Natural killer cell (primary cell): ENCODE measurements at regions not wholly inside any gene's neighbourhood (a gene's known extent, or its start where the extent isn't known, plus 50 kb on each side); places are given as distances from the start of the nearest gene placed in this dataset.

Experiments used
- ATAC-seq, 3 donors: fragments of 150-1000 bp in 2 of 3; fragments of 200-7000 bp in 1 of 3; cut with Tn5 transposase; 1 replicate in 1 of 3; 2 replicates in 2 of 3; pipeline ENCODE4 v1.10.0; 2021; ENCODE audit warnings: mild to moderate bottlenecking in 2 of 3, moderate library complexity in 2 of 3
- DNase-seq, 2 donors: peaks; one replicate each; pipeline versions ENCODE4 v3.0.0 to v3.0.0-alpha.2; 2013 to 2021; ENCODE audit warnings: mixed read lengths in 1 of 2
- H3K27ac ChIP-seq: one replicate; pipeline ENCODE4 v1.5.1; 2013; ENCODE audit warnings: mild to moderate bottlenecking, low read length
- H3K27me3 ChIP-seq: one replicate; pipeline ENCODE4 v1.6.1; 2013; ENCODE audit warnings: low read length; ENCODE audit not compliant: control insufficient read depth, insufficient read depth
- H3K36me3 ChIP-seq: one replicate; pipeline ENCODE4 v1.6.1; 2013; ENCODE audit warnings: low read length; ENCODE audit not compliant: control insufficient read depth, insufficient read depth
- H3K4me1 ChIP-seq: one replicate; pipeline ENCODE4 v1.6.1; 2013; ENCODE audit warnings: low read length; ENCODE audit not compliant: control insufficient read depth, insufficient read depth
- H3K4me3 ChIP-seq: one replicate; pipeline ENCODE4 v1.5.1; 2013; ENCODE audit warnings: low read length
- H3K9me3 ChIP-seq: one replicate; pipeline ENCODE4 v1.6.1; 2013; ENCODE audit warnings: low read length; ENCODE audit not compliant: control insufficient read depth, insufficient read depth
- H3K27ac Mint-ChIP-seq, 2 donors: one replicate each; pipeline ENCODE4 v1.8.0; 2022; ENCODE audit warnings: mild to moderate bottlenecking in 2 of 2, mixed read lengths in 2 of 2, moderate library complexity in 1 of 2
- H3K27me3 Mint-ChIP-seq, 2 donors: one replicate each; pipeline ENCODE4 v1.8.0; 2022; ENCODE audit warnings: low read depth in 2 of 2, mixed read lengths in 2 of 2
- H3K36me3 Mint-ChIP-seq: one replicate; pipeline ENCODE4 v1.8.0; 2022; ENCODE audit warnings: mixed read lengths
- H3K4me1 Mint-ChIP-seq, 2 donors: one replicate each; pipeline ENCODE4 v1.8.0; 2022; ENCODE audit warnings: mixed read lengths in 2 of 2
- H3K4me3 Mint-ChIP-seq: one replicate; pipeline ENCODE4 v1.8.0; 2022; ENCODE audit warnings: mild to moderate bottlenecking, moderate library complexity, mixed read lengths
- H3K9me3 Mint-ChIP-seq, 2 donors: one replicate each; pipeline ENCODE4 v1.8.0; 2022; ENCODE audit warnings: mixed read lengths in 2 of 2
- WGBS: methylation state at CpG from one replicate; pipeline ENCODE4 v1.1.7; 2013; ENCODE audit warnings: missing lambda C conversion rate; ENCODE audit not compliant: insufficient coverage; 5-methylcytosine and 5-hydroxymethylcytosine counted together
- intact Hi-C: fragments of 100-400 bp; cut with micrococcal nuclease; formaldehyde crosslinking; loops from one replicate; pipeline ENCODE4 v1.14.2; 2022
- TF ChIP-seq, protein P1 (sequence below): fragments of 200-600 bp; IDR thresholded peaks from one replicate; pipeline ENCODE4 v1.8.0; 2022; ENCODE audit warnings: antibody characterized with exemption

DNA sequence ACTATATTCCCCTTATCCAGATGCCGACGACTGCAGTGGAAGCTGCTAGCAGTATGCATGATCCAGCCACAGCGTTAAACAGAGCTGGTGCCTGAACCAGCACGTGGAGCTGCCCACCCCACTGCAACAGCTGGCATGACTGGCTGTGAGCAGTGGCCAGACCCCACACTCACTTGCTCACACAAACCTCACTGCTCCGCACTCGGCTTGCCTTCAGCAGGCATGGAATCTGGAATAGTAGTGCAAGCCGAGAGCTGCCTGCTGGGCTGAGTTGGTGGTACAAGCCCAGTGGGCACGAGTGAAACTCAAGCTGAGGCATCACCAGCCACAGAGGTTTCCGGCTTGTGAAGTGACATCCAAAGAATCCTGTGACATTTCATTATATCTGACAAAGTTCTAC is 1197.6 kb downstream of the FAM133A start:
- no peak overlapping the region for H3K27ac Mint-ChIP-seq
- WGBS: 93% methylated on average over 9 of the region's 9 CpGs
- Histone ChIP-seq H3K27ac (no peak overlapping the region), H3K27me3 (no peaks in the 10 kb centered on the region), H3K4me3 (no peak overlapping the region), H3K36me3 (no peaks in the 10 kb centered on the region), H3K4me1 (no peaks in the 10 kb centered on the region), H3K9me3 (no peaks in the 10 kb centered on the region)
- DNase-seq (no peak), ATAC-seq (no peak)
- H3K9me3 Mint-ChIP-seq: peaks cover 3 to 7% of the 10 kb centered on the region in 2 donors
- TF ChIP-seq, protein P1, sequence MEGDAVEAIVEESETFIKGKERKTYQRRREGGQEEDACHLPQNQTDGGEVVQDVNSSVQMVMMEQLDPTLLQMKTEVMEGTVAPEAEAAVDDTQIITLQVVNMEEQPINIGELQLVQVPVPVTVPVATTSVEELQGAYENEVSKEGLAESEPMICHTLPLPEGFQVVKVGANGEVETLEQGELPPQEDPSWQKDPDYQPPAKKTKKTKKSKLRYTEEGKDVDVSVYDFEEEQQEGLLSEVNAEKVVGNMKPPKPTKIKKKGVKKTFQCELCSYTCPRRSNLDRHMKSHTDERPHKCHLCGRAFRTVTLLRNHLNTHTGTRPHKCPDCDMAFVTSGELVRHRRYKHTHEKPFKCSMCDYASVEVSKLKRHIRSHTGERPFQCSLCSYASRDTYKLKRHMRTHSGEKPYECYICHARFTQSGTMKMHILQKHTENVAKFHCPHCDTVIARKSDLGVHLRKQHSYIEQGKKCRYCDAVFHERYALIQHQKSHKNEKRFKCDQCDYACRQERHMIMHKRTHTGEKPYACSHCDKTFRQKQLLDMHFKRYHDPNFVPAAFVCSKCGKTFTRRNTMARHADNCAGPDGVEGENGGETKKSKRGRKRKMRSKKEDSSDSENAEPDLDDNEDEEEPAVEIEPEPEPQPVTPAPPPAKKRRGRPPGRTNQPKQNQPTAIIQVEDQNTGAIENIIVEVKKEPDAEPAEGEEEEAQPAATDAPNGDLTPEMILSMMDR: no peak
- H3K4me1 Mint-ChIP-seq: no peaks in the 10 kb centered on the region
- H3K27me3 Mint-ChIP-seq: no peaks in the 10 kb centered on the region
- intact Hi-C loops: no loop called here
- H3K36me3 Mint-ChIP-seq: no peaks in the 10 kb centered on the region
- H3K4me3 Mint-ChIP-seq: no peak overlapping the region

DNA sequence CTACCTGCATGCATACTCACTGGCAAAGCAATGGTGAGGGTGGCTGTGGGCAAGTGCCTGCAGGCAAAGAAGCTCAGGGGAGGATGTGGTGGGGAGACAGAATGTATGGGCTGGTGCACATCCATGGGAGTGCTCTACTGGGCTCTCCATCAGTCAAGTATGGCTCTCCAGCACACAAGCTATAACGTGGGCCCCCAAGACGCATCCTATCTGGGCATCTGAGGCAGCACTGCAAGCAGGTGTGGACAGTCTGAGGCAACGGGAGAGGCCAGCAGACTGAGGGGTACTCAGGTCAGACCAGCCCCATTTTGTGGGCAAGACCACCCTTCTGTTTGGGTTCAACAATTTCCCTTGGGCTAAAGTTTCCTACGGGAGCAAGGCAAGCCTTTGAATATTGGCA is 1227.8 kb downstream of the FAM133A start:
- Histone ChIP-seq H3K9me3 (no peaks in the 10 kb centered on the region), H3K4me3 (no peak overlapping the region), H3K27ac (no peak overlapping the region), H3K4me1 (no peaks in the 10 kb centered on the region), H3K27me3 (no peaks in the 10 kb centered on the region), H3K36me3 (no peaks in the 10 kb centered on the region)
- intact Hi-C loops: no loop called here
- TF ChIP-seq, protein P1: no peak
- Mint-ChIP-seq H3K4me3 (no peak overlapping the region), H3K27ac (no peak overlapping the region), H3K36me3 (no peaks in the 10 kb centered on the region), H3K4me1 (no peaks in the 10 kb centered on the region), H3K9me3 (peaks cover 0 to 11% of the 10 kb centered on the region in 2 donors), H3K27me3 (no peaks in the 10 kb centered on the region)
- 81% methylated on average over 4 of the region's 4 CpGs for WGBS
- no peak for ATAC-seq
- DNase-seq: no peak

DNA sequence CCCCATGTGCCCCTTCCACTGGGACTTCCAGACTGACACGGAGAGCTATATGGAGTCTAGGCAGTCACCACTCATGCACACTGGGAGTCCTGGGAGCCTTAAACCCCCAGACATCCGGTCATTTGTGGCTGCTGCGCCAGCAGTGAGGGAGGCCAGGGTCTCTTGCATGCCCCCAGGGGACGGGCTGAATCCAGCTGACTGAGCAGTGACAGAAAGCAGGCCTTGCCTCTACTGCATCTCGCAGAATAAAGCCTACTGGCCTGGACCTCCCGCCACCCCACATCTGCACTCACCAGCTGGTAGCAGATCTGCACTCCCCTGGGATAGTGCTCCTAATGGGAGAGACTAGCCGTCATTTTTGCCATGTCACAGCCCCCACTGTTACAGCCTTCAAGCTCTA is 1234.2 kb downstream of the FAM133A start:
- Mint-ChIP-seq H3K4me1 (no peaks in the 10 kb centered on the region), H3K4me3 (no peak overlapping the region), H3K27ac (no peak overlapping the region), H3K27me3 (no peaks in the 10 kb centered on the region), H3K36me3 (no peaks in the 10 kb centered on the region), H3K9me3 (peaks cover 0 to 14% of the 10 kb centered on the region in 2 donors)
- TF ChIP-seq, protein P1: no peak
- Histone ChIP-seq H3K27ac (no peak overlapping the region), H3K4me1 (no peaks in the 10 kb centered on the region), H3K27me3 (no peaks in the 10 kb centered on the region), H3K4me3 (no peak overlapping the region), H3K9me3 (no peaks in the 10 kb centered on the region), H3K36me3 (no peaks in the 10 kb centered on the region)
- 73% methylated on average over 7 of the region's 7 CpGs for WGBS
- DNase-seq (no peak), ATAC-seq (no peak)
- intact Hi-C loops: no loop called here

DNA sequence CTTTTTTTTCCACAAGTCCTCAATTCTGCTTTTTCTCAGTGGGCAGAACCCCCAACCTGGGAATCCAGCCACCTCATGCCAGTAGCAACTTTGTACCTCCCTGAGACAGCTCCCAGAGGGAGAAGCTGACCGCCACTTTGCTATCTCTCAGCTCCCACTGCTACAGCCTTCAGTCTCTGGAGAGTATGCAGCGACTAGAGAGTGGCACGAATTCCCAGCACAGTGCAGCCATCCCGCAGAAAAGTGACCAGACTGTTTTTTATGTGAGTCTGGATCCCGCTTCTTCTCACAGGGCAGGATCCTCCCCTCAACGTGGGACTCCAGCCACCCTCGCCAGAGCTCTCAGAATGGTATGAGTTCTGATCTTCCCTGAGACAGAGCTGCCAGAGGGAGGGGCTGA is 1234.6 kb downstream of the FAM133A start:
- DNase-seq (no peak), ATAC-seq (no peak)
- Mint-ChIP-seq H3K4me1 (no peaks in the 10 kb centered on the region), H3K27ac (no peak overlapping the region), H3K9me3 (peaks cover 0 to 11% of the 10 kb centered on the region in 2 donors), H3K36me3 (no peaks in the 10 kb centered on the region), H3K4me3 (no peak overlapping the region), H3K27me3 (no peaks in the 10 kb centered on the region)
- Histone ChIP-seq H3K27me3 (no peaks in the 10 kb centered on the region), H3K4me3 (no peak overlapping the region), H3K27ac (no peak overlapping the region), H3K9me3 (no peaks in the 10 kb centered on the region), H3K4me1 (no peaks in the 10 kb centered on the region), H3K36me3 (no peaks in the 10 kb centered on the region)
- 87% methylated on average over 6 of the region's 7 CpGs for WGBS
- intact Hi-C loops: no loop called here
- TF ChIP-seq, protein P1: no peak
